Retinal pigment epithelial cell (primary cell): ENCODE measurements at regions not wholly inside any gene's neighbourhood (a gene's known extent, or its start where the extent isn't known, plus 50 kb on each side); places are given as distances from the start of the nearest gene placed in this dataset.
A peak's percentile ranks its signal among the peaks of the same experiment; 100 is the strongest.
"Not testable (repeated sequence)": the region's sequence is repeated elsewhere in the genome, so short reads cannot be mapped to it uniquely, and the experiment has no call there.

Experiments used
- DNase-seq: peaks from one replicate; pipeline ENCODE4 v3.0.0-alpha.2; 2010; ENCODE audit warnings: low read depth
- H3K4me3 ChIP-seq: 2 replicates; pipeline ENCODE4 v1.5.1; 2011; ENCODE audit warnings: mild to moderate bottlenecking, low read length, control low read depth, moderate library complexity
- TF ChIP-seq, protein P1 (sequence below): conservative IDR thresholded peaks from 2 replicates; pipeline ENCODE4 v1.5.1; 2011; ENCODE audit warnings: low read depth, low read length, control low read depth, inconsistent platforms

- DNase-seq = peak; percentile 18
- TF ChIP-seq, protein P1, sequence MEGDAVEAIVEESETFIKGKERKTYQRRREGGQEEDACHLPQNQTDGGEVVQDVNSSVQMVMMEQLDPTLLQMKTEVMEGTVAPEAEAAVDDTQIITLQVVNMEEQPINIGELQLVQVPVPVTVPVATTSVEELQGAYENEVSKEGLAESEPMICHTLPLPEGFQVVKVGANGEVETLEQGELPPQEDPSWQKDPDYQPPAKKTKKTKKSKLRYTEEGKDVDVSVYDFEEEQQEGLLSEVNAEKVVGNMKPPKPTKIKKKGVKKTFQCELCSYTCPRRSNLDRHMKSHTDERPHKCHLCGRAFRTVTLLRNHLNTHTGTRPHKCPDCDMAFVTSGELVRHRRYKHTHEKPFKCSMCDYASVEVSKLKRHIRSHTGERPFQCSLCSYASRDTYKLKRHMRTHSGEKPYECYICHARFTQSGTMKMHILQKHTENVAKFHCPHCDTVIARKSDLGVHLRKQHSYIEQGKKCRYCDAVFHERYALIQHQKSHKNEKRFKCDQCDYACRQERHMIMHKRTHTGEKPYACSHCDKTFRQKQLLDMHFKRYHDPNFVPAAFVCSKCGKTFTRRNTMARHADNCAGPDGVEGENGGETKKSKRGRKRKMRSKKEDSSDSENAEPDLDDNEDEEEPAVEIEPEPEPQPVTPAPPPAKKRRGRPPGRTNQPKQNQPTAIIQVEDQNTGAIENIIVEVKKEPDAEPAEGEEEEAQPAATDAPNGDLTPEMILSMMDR = no peak
- peak overlapping the region; percentile 29 for H3K4me3 ChIP-seq
Observed at GRCh38 chr9:95570150-95570549, 53.4 kb upstream of the PTCH1 start.

GRCh38 chr9:95568735-95569134 is 52.0 kb upstream of the PTCH1 start:
- not testable (repeated sequence) for DNase-seq, H3K4me3 ChIP-seq
